ENCODE measurements at regions not wholly inside any gene's neighbourhood (a gene's known extent, or its start where the extent isn't known, plus 50 kb on each side); places are given as distances from the start of the nearest gene placed in this dataset.
"Not testable (repeated sequence)": the region's sequence is repeated elsewhere in the genome, so short reads cannot be mapped to it uniquely, and the experiment has no call there.

GRCh38 chr20:25774203-25774602 is 77.5 kb upstream of the ZNF337 start:
- FAIRE-seq; POLR2A ChIA-PET; H3K27ac ChIP-seq (ENCODE audit: insufficient read depth, low read depth, low read length); H4K20me1 ChIP-seq (replicated peaks; ENCODE audit: control insufficient read depth, extremely low read depth, insufficient read depth, low read length); H3K4me2 ChIP-seq (ENCODE audit: insufficient read depth, low read length); H3K9me3 ChIP-seq (replicated peaks; ENCODE audit: control insufficient read depth, insufficient read depth, low read length); BruUV-seq (replicated peaks); intact Hi-C loops (cut with micrococcal nuclease); H3K79me2 ChIP-seq (ENCODE audit: control insufficient read depth, insufficient read depth, low read length); H3K4me1 ChIP-seq (ENCODE audit: control insufficient read depth, extremely low read depth, insufficient read depth, low read length); H3K27me3 ChIP-seq (ENCODE audit: control insufficient read depth in 2 of 2, insufficient read depth in 2 of 2, low read length in 2 of 2); dilution Hi-C loops (cut with MboI; ENCODE audit: extremely low pct_ligation_motif_present, low sequenced_read_pairs); DNase-seq (ENCODE audit: low read depth, low spot score); CTCF ChIA-PET; H3K36me3 ChIP-seq (ENCODE audit: control insufficient read depth in 2 of 2, extremely low read depth in 1 of 2, insufficient read depth in 2 of 2, low read length in 2 of 2); H2AFZ ChIP-seq (ENCODE audit: low read depth, low read length); H3K4me3 ChIP-seq (replicated peaks in 1 of 3; ENCODE audit: insufficient read depth in 1 of 3, low read depth in 1 of 3, low read length in 3 of 3); H3K9ac ChIP-seq (replicated peaks; ENCODE audit: extremely low read depth, insufficient read depth, low read length); H3K9me1 ChIP-seq (replicated peaks; ENCODE audit: control insufficient read depth, extremely low read depth, insufficient read depth, low read length): not testable (repeated sequence)

GRCh38 chr20:25772437-25772836 is 75.8 kb upstream of the ZNF337 start:
- POLR2A ChIA-PET; FAIRE-seq; H3K9ac ChIP-seq (replicated peaks; ENCODE audit: extremely low read depth, insufficient read depth, low read length): not testable (repeated sequence)

GRCh38 chr20:25771818-25772217 is 75.2 kb upstream of the ZNF337 start:
- H3K36me3 ChIP-seq (ENCODE audit: control insufficient read depth in 2 of 2, extremely low read depth in 1 of 2, insufficient read depth in 2 of 2, low read length in 2 of 2); H3K4me2 ChIP-seq (ENCODE audit: insufficient read depth, low read length); H3K79me2 ChIP-seq (ENCODE audit: control insufficient read depth, insufficient read depth, low read length); H3K9me3 ChIP-seq (replicated peaks; ENCODE audit: control insufficient read depth, insufficient read depth, low read length); POLR2A ChIA-PET; H2AFZ ChIP-seq (ENCODE audit: low read depth, low read length); H3K4me1 ChIP-seq (ENCODE audit: control insufficient read depth, extremely low read depth, insufficient read depth, low read length); H4K20me1 ChIP-seq (replicated peaks; ENCODE audit: control insufficient read depth, extremely low read depth, insufficient read depth, low read length); H3K9me1 ChIP-seq (replicated peaks; ENCODE audit: control insufficient read depth, extremely low read depth, insufficient read depth, low read length); CTCF ChIA-PET; dilution Hi-C loops (cut with MboI; ENCODE audit: extremely low pct_ligation_motif_present, low sequenced_read_pairs); H3K4me3 ChIP-seq (replicated peaks in 1 of 3; ENCODE audit: insufficient read depth in 1 of 3, low read depth in 1 of 3, low read length in 3 of 3); intact Hi-C loops (cut with micrococcal nuclease); H3K27ac ChIP-seq (ENCODE audit: insufficient read depth, low read depth, low read length); FAIRE-seq; DNase-seq (ENCODE audit: low read depth, low spot score); BruUV-seq (replicated peaks); H3K9ac ChIP-seq (replicated peaks; ENCODE audit: extremely low read depth, insufficient read depth, low read length); H3K27me3 ChIP-seq (ENCODE audit: control insufficient read depth in 2 of 2, insufficient read depth in 2 of 2, low read length in 2 of 2): not testable (repeated sequence)

More at GRCh38 chr20:25772437-25772836, 75.8 kb upstream of the ZNF337 start:
- H4K20me1 ChIP-seq (replicated peaks; ENCODE audit: control insufficient read depth, extremely low read depth, insufficient read depth, low read length); H3K27me3 ChIP-seq (ENCODE audit: control insufficient read depth in 2 of 2, insufficient read depth in 2 of 2, low read length in 2 of 2); H3K9me3 ChIP-seq (replicated peaks; ENCODE audit: control insufficient read depth, insufficient read depth, low read length); H2AFZ ChIP-seq (ENCODE audit: low read depth, low read length); H3K4me3 ChIP-seq (replicated peaks in 1 of 3; ENCODE audit: insufficient read depth in 1 of 3, low read depth in 1 of 3, low read length in 3 of 3); H3K79me2 ChIP-seq (ENCODE audit: control insufficient read depth, insufficient read depth, low read length); intact Hi-C loops (cut with micrococcal nuclease); H3K9me1 ChIP-seq (replicated peaks; ENCODE audit: control insufficient read depth, extremely low read depth, insufficient read depth, low read length); BruUV-seq (replicated peaks); H3K27ac ChIP-seq (ENCODE audit: insufficient read depth, low read depth, low read length); H3K4me1 ChIP-seq (ENCODE audit: control insufficient read depth, extremely low read depth, insufficient read depth, low read length); CTCF ChIA-PET; DNase-seq (ENCODE audit: low read depth, low spot score); H3K4me2 ChIP-seq (ENCODE audit: insufficient read depth, low read length); H3K36me3 ChIP-seq (ENCODE audit: control insufficient read depth in 2 of 2, extremely low read depth in 1 of 2, insufficient read depth in 2 of 2, low read length in 2 of 2); dilution Hi-C loops (cut with MboI; ENCODE audit: extremely low pct_ligation_motif_present, low sequenced_read_pairs): not testable (repeated sequence)
